Vagina (tissue), 2 donors: ENCODE measurements at regions not wholly inside any gene's neighbourhood (a gene's known extent, or its start where the extent isn't known, plus 50 kb on each side); places are given as distances from the start of the nearest gene placed in this dataset.

Experiments used
- DNase-seq, 2 donors: peaks; one replicate each; pipeline ENCODE4 v3.0.0-alpha.2; 2017; ENCODE audit errors: extremely low spot score in 2 of 2
- H3K27ac ChIP-seq: fragments of 200-600 bp; sonication (generic); one replicate; pipeline ENCODE4 v1.5.1; 2019
- H3K27me3 ChIP-seq: fragments of 200-600 bp; sonication (generic); one replicate; pipeline ENCODE4 v1.5.1; 2019
- H3K36me3 ChIP-seq, 2 donors: fragments of 200-600 bp; sonication (generic); one replicate each; pipeline ENCODE4 v1.5.1; 2017 to 2019
- H3K4me1 ChIP-seq: fragments of 200-600 bp; sonication (generic); one replicate; pipeline ENCODE4 v1.5.1; 2019
- H3K4me3 ChIP-seq, 2 donors: fragments of 200-600 bp; sonication (generic); 1 replicate in 1 of 2; 2 replicates in 1 of 2; pipeline ENCODE4 v1.5.1; 2016 to 2019
- H3K9me3 ChIP-seq: fragments of 200-600 bp; sonication (generic); one replicate; pipeline ENCODE4 v1.5.1; 2019
- CTCF ChIP-seq, 3 experiments: fragments of 450-650 bp in 2 of 3; fragments of 200-600 bp in 1 of 3; sonication (generic) in 1 of 3; IDR thresholded peaks; one replicate each; pipeline ENCODE4 v1.5.1; 2017 to 2019; ENCODE audit warnings: antibody characterized with exemption in 3 of 3, mild to moderate bottlenecking in 2 of 3, moderate library complexity in 2 of 3
- POLR2A ChIP-seq, 2 donors: fragments of 450-650 bp; IDR thresholded peaks; one replicate each; pipeline ENCODE4 v1.6.1; 2017; ENCODE audit warnings: antibody characterized with exemption in 2 of 2, mild to moderate bottlenecking in 2 of 2, moderate library complexity in 2 of 2
- POLR2AphosphoS5 ChIP-seq, 2 donors: sonication (generic); formaldehyde crosslinking; IDR thresholded peaks; one replicate each; pipeline ENCODE4 v1.9.0; 2017; ENCODE audit warnings: antibody characterized with exemption in 2 of 2, mild to moderate bottlenecking in 2 of 2, low read depth in 1 of 2; ENCODE audit not compliant: insufficient read depth in 1 of 2
- intact Hi-C: fragments of 100-400 bp; cut with DNase I; formaldehyde crosslinking; loops from one replicate; pipeline ENCODE4 v1.15.1; 2023

GRCh38 chr12:126602612-126603011 is 1537.4 kb downstream of the AACS start:
- H3K4me1 ChIP-seq = no peaks in the 10 kb centered on the region
- intact Hi-C loops = no loop called here
- H3K9me3 ChIP-seq = no peaks in the 10 kb centered on the region
- H3K4me3 ChIP-seq = no peak overlapping the region
- DNase-seq = no peak
- H3K27ac ChIP-seq = no peak overlapping the region
- H3K36me3 ChIP-seq = no peaks in the 10 kb centered on the region
- TF ChIP-seq POLR2AphosphoS5 (IDR thresholded peaks at IDR 0.05; ENCODE audit: insufficient read depth in 1 of 2, low read depth in 1 of 2) (no peak), POLR2A (IDR thresholded peaks at IDR 0.05) (no peak), CTCF (IDR thresholded peaks at IDR 0.05) (no peak)
- H3K27me3 ChIP-seq = no peaks in the 10 kb centered on the region

- no peak overlapping the region for H3K4me3 ChIP-seq
- intact Hi-C loops = no loop called here
- no peaks in the 10 kb centered on the region for H3K4me1 ChIP-seq
- no peaks in the 10 kb centered on the region for H3K9me3 ChIP-seq
- no peak for TF ChIP-seq CTCF (IDR thresholded peaks at IDR 0.05)
- no peak for TF ChIP-seq POLR2AphosphoS5 (IDR thresholded peaks at IDR 0.05; ENCODE audit: insufficient read depth in 1 of 2, low read depth in 1 of 2)
- no peak for TF ChIP-seq POLR2A (IDR thresholded peaks at IDR 0.05)
- no peaks in the 10 kb centered on the region for H3K27me3 ChIP-seq
- no peak overlapping the region for H3K27ac ChIP-seq
- no peak for DNase-seq
- no peaks in the 10 kb centered on the region for H3K36me3 ChIP-seq
Observed at GRCh38 chr12:126607157-126607556, 1541.9 kb downstream of the AACS start.

- no peak for TF ChIP-seq CTCF (IDR thresholded peaks at IDR 0.05)
- no peak for TF ChIP-seq POLR2A (IDR thresholded peaks at IDR 0.05)
- DNase-seq = no peak
- no peaks in the 10 kb centered on the region for H3K4me1 ChIP-seq
- H3K9me3 ChIP-seq = no peaks in the 10 kb centered on the region
- no peaks in the 10 kb centered on the region for H3K27me3 ChIP-seq
- no peak overlapping the region for H3K27ac ChIP-seq
- intact Hi-C loops = no loop called here
- no peak overlapping the region for H3K4me3 ChIP-seq
- no peaks in the 10 kb centered on the region for H3K36me3 ChIP-seq
Observed at GRCh38 chr12:126607867-126608266, 1542.6 kb downstream of the AACS start.

- no peaks in the 10 kb centered on the region for H3K27me3 ChIP-seq
- TF ChIP-seq CTCF (IDR thresholded peaks at IDR 0.05) (no peak), POLR2A (IDR thresholded peaks at IDR 0.05) (no peak), POLR2AphosphoS5 (IDR thresholded peaks at IDR 0.05; ENCODE audit: insufficient read depth in 1 of 2, low read depth in 1 of 2) (no peak)
- no peaks in the 10 kb centered on the region for H3K36me3 ChIP-seq
- DNase-seq = no peak
- no peak overlapping the region for H3K27ac ChIP-seq
- H3K4me3 ChIP-seq = no peak overlapping the region
- no peaks in the 10 kb centered on the region for H3K9me3 ChIP-seq
- no peaks in the 10 kb centered on the region for H3K4me1 ChIP-seq
- intact Hi-C loops = no loop called here
Observed at GRCh38 chr12:126608607-126609175, 1543.5 kb downstream of the AACS start.

GRCh38 chr12:126616441-126616840 is 1551.2 kb downstream of the AACS start:
- no peak overlapping the region for H3K4me3 ChIP-seq
- H3K36me3 ChIP-seq = no peaks in the 10 kb centered on the region
- H3K27ac ChIP-seq = no peak overlapping the region
- H3K4me1 ChIP-seq = no peaks in the 10 kb centered on the region
- intact Hi-C loops = no loop called here
- H3K9me3 ChIP-seq = no peaks in the 10 kb centered on the region
- TF ChIP-seq POLR2AphosphoS5 (IDR thresholded peaks at IDR 0.05; ENCODE audit: insufficient read depth in 1 of 2, low read depth in 1 of 2) = no peak
- TF ChIP-seq CTCF (IDR thresholded peaks at IDR 0.05) = no peak
- TF ChIP-seq POLR2A (IDR thresholded peaks at IDR 0.05) = no peak
- no peak for DNase-seq
- H3K27me3 ChIP-seq = no peaks in the 10 kb centered on the region
